GM12878 (cell line): ENCODE measurements at regions not wholly inside any gene's neighbourhood (a gene's known extent, or its start where the extent isn't known, plus 50 kb on each side); places are given as distances from the start of the nearest gene placed in this dataset.

Experiments
- ATAC-seq: fragments of 200-7000 bp; cut with Tn5 transposase; 3 replicates; pipeline ENCODE4 v1.9.1; 2020; ENCODE audit warnings: mild to moderate bottlenecking, moderate library complexity
- BruUV-seq: library from RNA; stranded (reverse); fragments of 400-500 nt; replicated peaks from 2 replicates; lab custom pipeline; 2021; lab: Mats Ljungman, UMichigan
- CTCF ChIA-PET: fragments of 300-600 bp; sonication (Branson Sonifier 250); formaldehyde crosslinking; extraction: SDS; loops from one replicate; lab custom pipeline; 2021; ENCODE audit warnings: inconsistent platforms; lab: Yijun Ruan, JAX
- POLR2A ChIA-PET: fragments of 350-600 bp; formaldehyde crosslinking; extraction: SDS; loops from one replicate; lab custom pipeline; 2021; ENCODE audit warnings: inconsistent platforms; lab: Charles Lee
- RAD21 ChIA-PET: fragments of 300-600 bp; sonication (Branson Sonifier 250); formaldehyde crosslinking; loops from one replicate; lab custom pipeline; 2023; ENCODE audit warnings: antibody characterized with exemption; ENCODE audit not compliant: unreplicated experiment; lab: Charles Lee
- SMC1A ChIA-PET: fragments of 300-600 bp; sonication (Branson Sonifier 250); formaldehyde crosslinking; loops from one replicate; lab custom pipeline; 2023; ENCODE audit not compliant: unreplicated experiment, uncharacterized antibody; lab: Charles Lee
- DNase-seq: peaks from one replicate; pipeline ENCODE4 v3.0.0-alpha.2; 2011; ENCODE audit warnings: low read depth, low spot score
- FAIRE-seq: peaks from 3 replicates; lab custom pipeline; 2011; peaks lifted over from hg19 to GRCh38; lab: Jason Lieb, UNC
- H2AFZ ChIP-seq: 2 replicates; pipeline ENCODE4 v1.6.0; 2011; ENCODE audit warnings: low read depth, low read length, control low read depth; ENCODE audit not compliant: control insufficient read depth
- H3K27ac ChIP-seq: 2 replicates; pipeline ENCODE4 v1.5.1; 2011; ENCODE audit warnings: control low read depth; ENCODE audit not compliant: control insufficient read depth, insufficient read depth
- H3K27me3 ChIP-seq, 2 experiments: replicated peaks in 1 of 2; 2 replicates each; pipeline versions ENCODE4 v1.6.0 to v1.6.1; 2011; ENCODE audit warnings: low read length in 1 of 2; ENCODE audit not compliant: control insufficient read depth in 2 of 2, insufficient read depth in 2 of 2
- H3K36me3 ChIP-seq, 2 experiments: 2 replicates each; pipeline ENCODE4 v1.5.1; 2011; ENCODE audit warnings: low read length in 1 of 2; ENCODE audit not compliant: control insufficient read depth in 2 of 2, insufficient read depth in 2 of 2
- H3K4me1 ChIP-seq: 2 replicates; pipeline ENCODE4 v1.6.1; 2011; ENCODE audit warnings: mild to moderate bottlenecking, low read length, moderate library complexity, mixed read lengths; ENCODE audit not compliant: control insufficient read depth, insufficient read depth
- H3K4me2 ChIP-seq: 2 replicates; pipeline ENCODE4 v1.6.0; 2011; ENCODE audit warnings: control low read depth; ENCODE audit not compliant: control insufficient read depth, insufficient read depth
- H3K4me3 ChIP-seq: fragments of 200-600 bp; sonication (generic); 2 replicates; pipeline ENCODE4 v1.5.1; 2016
- H3K79me2 ChIP-seq: 2 replicates; pipeline ENCODE4 v1.6.0; 2011; ENCODE audit warnings: low read length; ENCODE audit not compliant: control insufficient read depth, insufficient read depth
- H3K9ac ChIP-seq: 2 replicates; pipeline ENCODE4 v1.8.0; 2011; ENCODE audit warnings: low read length, control low read depth, mixed read lengths; ENCODE audit not compliant: control insufficient read depth, insufficient read depth
- H3K9me3 ChIP-seq: replicated peaks from 3 replicates; pipeline ENCODE4 v1.5.1; 2011; ENCODE audit warnings: mild to moderate bottlenecking, low read length; ENCODE audit not compliant: control insufficient read depth, insufficient read depth
- H4K20me1 ChIP-seq: 2 replicates; pipeline ENCODE4 v1.6.0; 2011; ENCODE audit not compliant: control insufficient read depth, insufficient read depth
- BCL11A ChIP-seq: IDR thresholded peaks from 2 replicates; pipeline ENCODE4 v1.6.1; 2011; ENCODE audit warnings: low read depth, low read length
- CREM ChIP-seq: IDR thresholded peaks from 2 replicates; pipeline ENCODE4 v1.6.1; 2014; ENCODE audit warnings: antibody characterized with exemption, low read depth
- ETV6 ChIP-seq, 2 experiments: fragments of 450-650 bp in 1 of 2; IDR thresholded peaks in 1 of 2; conservative IDR thresholded peaks in 1 of 2; 2 replicates each; pipeline ENCODE4 v1.6.1; 2014; ENCODE audit warnings: antibody characterized with exemption in 1 of 2, borderline replicate concordance in 1 of 2, low read depth in 1 of 2, mild to moderate bottlenecking in 1 of 2, moderate library complexity in 1 of 2
- GABPA ChIP-seq: IDR thresholded peaks from 2 replicates; pipeline ENCODE4 v1.6.1; 2014; ENCODE audit warnings: antibody characterized with exemption, low read depth, mild to moderate bottlenecking, inconsistent platforms
- IKZF2 ChIP-seq, 2 experiments: fragments of 450-650 bp; IDR thresholded peaks; 2 replicates each; pipeline ENCODE4 v1.6.1; 2017; ENCODE audit warnings: mild to moderate bottlenecking in 2 of 2, moderate library complexity in 2 of 2
- JUND ChIP-seq: IDR thresholded peaks from 2 replicates; pipeline ENCODE4 v1.6.1; 2012; ENCODE audit warnings: low read depth, mild to moderate bottlenecking, low read length, improper control_type of control experiment, moderate library complexity
- MAX ChIP-seq: IDR thresholded peaks from 2 replicates; pipeline ENCODE4 v1.6.1; 2012; ENCODE audit warnings: low read depth, low read length, improper control_type of control experiment
- MYB ChIP-seq: fragments of 150-350 bp; IDR thresholded peaks from 2 replicates; pipeline ENCODE4 v1.6.1; 2014; ENCODE audit warnings: mild to moderate bottlenecking, low read depth, low read length, borderline replicate concordance
- NFYA ChIP-seq: IDR thresholded peaks from 2 replicates; pipeline ENCODE4 v1.6.1; 2011; ENCODE audit warnings: low read depth, mild to moderate bottlenecking, low read length, improper control_type of control experiment, borderline replicate concordance
- NR2C1 ChIP-seq: fragments of 450-650 bp; IDR thresholded peaks from 2 replicates; pipeline ENCODE4 v1.6.1; 2017; ENCODE audit warnings: antibody characterized with exemption, mild to moderate bottlenecking, moderate library complexity
- NRF1 ChIP-seq: conservative IDR thresholded peaks from 2 replicates; pipeline ENCODE4 v1.6.1; 2011; ENCODE audit warnings: mild to moderate bottlenecking, low read depth, low read length, improper control_type of control experiment
- POLR2AphosphoS2 ChIP-seq: IDR thresholded peaks from 2 replicates; pipeline ENCODE4 v1.6.1; 2011; ENCODE audit warnings: low read depth, mild to moderate bottlenecking, low read length, improper control_type of control experiment, moderate library complexity
- REST ChIP-seq: IDR thresholded peaks from 2 replicates; pipeline ENCODE4 v1.6.1; 2012; ENCODE audit warnings: mild to moderate bottlenecking, low read depth, low read length
- SMAD1 ChIP-seq: fragments of 450-650 bp; IDR thresholded peaks from 2 replicates; pipeline ENCODE4 v1.6.1; 2018; ENCODE audit warnings: mild to moderate bottlenecking, low read depth; ENCODE audit not compliant: partially characterized antibody
- ZNF384 ChIP-seq: IDR thresholded peaks from 2 replicates; pipeline ENCODE4 v1.6.1; 2012; ENCODE audit warnings: low read depth, mild to moderate bottlenecking, low read length, improper control_type of control experiment, borderline replicate concordance
- ZNF592 ChIP-seq: fragments of 450-650 bp; IDR thresholded peaks from 2 replicates; pipeline ENCODE4 v1.6.1; 2017; ENCODE audit warnings: mild to moderate bottlenecking, moderate library complexity
- WGBS: methylation state at CpG from one replicate; pipeline ENCODE4 v1.1.6; 2016; ENCODE audit warnings: low lambda C conversion rate; ENCODE audit not compliant: insufficient replicate concordance, insufficient coverage; ENCODE audit errors: missing lambda C conversion rate; 5-methylcytosine and 5-hydroxymethylcytosine counted together
- in situ Hi-C: fragments of 300-500 bp; cut with MboI; formaldehyde crosslinking; loops from 9 replicates; pipeline ENCODE4 v1.14.3; 2018; ENCODE audit warnings: mixed read lengths
- intact Hi-C: fragments of 100-400 bp; cut with micrococcal nuclease; formaldehyde crosslinking; loops from one replicate; pipeline ENCODE4 v1.14.2; 2022; ENCODE audit not compliant: unreplicated experiment

GRCh38 chr7:131948434-131949053 lies 392.1 kb upstream of the PODXL start:
- ChIA-PET RAD21 (no interaction called here), CTCF (interaction anchor here (1.0 to 1.2 kb wide), 2 partner anchors 30 to 632 kb away, joined by 3 to 4 read pairs; no protein-coding TSS in a partner anchor), POLR2A (no interaction called here), SMC1A (interaction anchor here (0.6 to 0.7 kb wide), 2 partner anchors 417 to 758 kb away, joined by 4 read pairs; no protein-coding TSS in a partner anchor)
- no peak overlapping the region for H3K9ac ChIP-seq
- no TSS peak for BruUV-seq
- no peaks in the 10 kb centered on the region; the same call in 1 of the 2 replicates for H3K4me1 ChIP-seq
- H3K9me3 ChIP-seq: no peaks in the 10 kb centered on the region
- no peak for DNase-seq
- H3K4me3 ChIP-seq: no peak overlapping the region
- H3K27me3 ChIP-seq: peaks cover 1 to 3% of the 10 kb centered on the region in 2 experiments; a peak in 1 of 4 replicates
- 29% methylated on average over 6 of the region's 6 CpGs for WGBS
- H3K36me3 ChIP-seq: no peaks in the 10 kb centered on the region
- H3K79me2 ChIP-seq: no peaks in the 10 kb centered on the region
- H4K20me1 ChIP-seq: no peaks in the 10 kb centered on the region
- in situ Hi-C loops (no loop called here), intact Hi-C loops (loop anchor here (10.0 kb wide), 1 partner anchor 636 kb away; no protein-coding TSS in a partner anchor)
- H3K4me2 ChIP-seq: no peak overlapping the region
- ATAC-seq: no peak
- no peak overlapping the region for H2AFZ ChIP-seq
- no peak overlapping the region for H3K27ac ChIP-seq
- no peak for FAIRE-seq
- TF ChIP-seq ZNF384 (no peak), GABPA (no peak), IKZF2 (IDR thresholded peaks at IDR 0.05) (no peak), ZNF592 (no peak), SMAD1 (no peak), ETV6 (conservative IDR thresholded peaks at IDR 0.05 in 1 of 2, IDR thresholded peaks at IDR 0.05 in 1 of 2; ENCODE audit: borderline replicate concordance in 1 of 2, low read depth in 1 of 2) (no peak), MAX (no peak), BCL11A (no peak), MYB (no peak), POLR2AphosphoS2 (no peak), NRF1 (no peak), REST (no peak), CREM (no peak), NFYA (no peak), NR2C1 (no peak), JUND (no peak)
